ENCODE measurements at regions not wholly inside any gene's neighbourhood (a gene's known extent, or its start where the extent isn't known, plus 50 kb on each side); places are given as distances from the start of the nearest gene placed in this dataset.

GRCh38 chr6:109242029-109242428 lies 140.2 kb downstream of the CD164 start:
- H3K4me3 ChIP-seq (replicated peaks; ENCODE audit: insufficient read depth, low read length): no peak overlapping the region
- peak overlapping the region; percentile 34; the same call in 1 of the 2 replicates for H3K27ac ChIP-seq (replicated peaks)
- TF ChIP-seq POLR2AphosphoS5 (IDR thresholded peaks at IDR 0.05; ENCODE audit: low read depth): no peak
- no peak for TF ChIP-seq GABPA (IDR thresholded peaks at IDR 0.05; ENCODE audit: low read depth)
- no peak for TF ChIP-seq SPI1 (IDR thresholded peaks at IDR 0.05; ENCODE audit: borderline replicate concordance, low read depth)
- TF ChIP-seq REST (IDR thresholded peaks at IDR 0.05; ENCODE audit: insufficient replicate concordance, low read depth): no peak
- TF ChIP-seq, protein P1, sequence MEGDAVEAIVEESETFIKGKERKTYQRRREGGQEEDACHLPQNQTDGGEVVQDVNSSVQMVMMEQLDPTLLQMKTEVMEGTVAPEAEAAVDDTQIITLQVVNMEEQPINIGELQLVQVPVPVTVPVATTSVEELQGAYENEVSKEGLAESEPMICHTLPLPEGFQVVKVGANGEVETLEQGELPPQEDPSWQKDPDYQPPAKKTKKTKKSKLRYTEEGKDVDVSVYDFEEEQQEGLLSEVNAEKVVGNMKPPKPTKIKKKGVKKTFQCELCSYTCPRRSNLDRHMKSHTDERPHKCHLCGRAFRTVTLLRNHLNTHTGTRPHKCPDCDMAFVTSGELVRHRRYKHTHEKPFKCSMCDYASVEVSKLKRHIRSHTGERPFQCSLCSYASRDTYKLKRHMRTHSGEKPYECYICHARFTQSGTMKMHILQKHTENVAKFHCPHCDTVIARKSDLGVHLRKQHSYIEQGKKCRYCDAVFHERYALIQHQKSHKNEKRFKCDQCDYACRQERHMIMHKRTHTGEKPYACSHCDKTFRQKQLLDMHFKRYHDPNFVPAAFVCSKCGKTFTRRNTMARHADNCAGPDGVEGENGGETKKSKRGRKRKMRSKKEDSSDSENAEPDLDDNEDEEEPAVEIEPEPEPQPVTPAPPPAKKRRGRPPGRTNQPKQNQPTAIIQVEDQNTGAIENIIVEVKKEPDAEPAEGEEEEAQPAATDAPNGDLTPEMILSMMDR (IDR thresholded peaks at IDR 0.05; ENCODE audit: insufficient read depth, low read length): no peak

GRCh38 chr6:109241199-109241598 lies 141.1 kb downstream of the CD164 start:
- no peak overlapping the region for H3K4me3 ChIP-seq (replicated peaks; ENCODE audit: insufficient read depth, low read length)
- H3K27ac ChIP-seq (replicated peaks): peak overlapping the region; percentile 34
- TF ChIP-seq, protein P1 (IDR thresholded peaks at IDR 0.05; ENCODE audit: insufficient read depth, low read length): no peak
- peak; percentile 40; the same call in 1 of the 2 replicates for TF ChIP-seq SPI1 (IDR thresholded peaks at IDR 0.05; ENCODE audit: borderline replicate concordance, low read depth)
- DNase-seq (ENCODE audit: low read depth in 1 of 2, low spot score in 1 of 2): peak; percentile 44 to 92
- no peaks in the 10 kb centered on the region for H3K27me3 ChIP-seq (ENCODE audit: insufficient read depth, poor library complexity, severe bottlenecking)

More at GRCh38 chr6:109242029-109242428, 140.2 kb downstream of the CD164 start:
- H3K27me3 ChIP-seq (ENCODE audit: insufficient read depth, poor library complexity, severe bottlenecking): no peaks in the 10 kb centered on the region
- DNase-seq (ENCODE audit: low read depth in 1 of 2, low spot score in 1 of 2): no peak

GRCh38 chr6:109240370-109241084 lies 141.7 kb downstream of the CD164 start:
- peak overlapping the region; percentile 34 for H3K27ac ChIP-seq (replicated peaks)
- H3K4me3 ChIP-seq (replicated peaks; ENCODE audit: insufficient read depth, low read length): no peak overlapping the region
- peak in 1 of 2 experiments; percentile 26 for DNase-seq (ENCODE audit: low read depth in 1 of 2, low spot score in 1 of 2)
- no peak for TF ChIP-seq GABPA (IDR thresholded peaks at IDR 0.05; ENCODE audit: low read depth)
- no peaks in the 10 kb centered on the region for H3K27me3 ChIP-seq (ENCODE audit: insufficient read depth, poor library complexity, severe bottlenecking)

DNA sequence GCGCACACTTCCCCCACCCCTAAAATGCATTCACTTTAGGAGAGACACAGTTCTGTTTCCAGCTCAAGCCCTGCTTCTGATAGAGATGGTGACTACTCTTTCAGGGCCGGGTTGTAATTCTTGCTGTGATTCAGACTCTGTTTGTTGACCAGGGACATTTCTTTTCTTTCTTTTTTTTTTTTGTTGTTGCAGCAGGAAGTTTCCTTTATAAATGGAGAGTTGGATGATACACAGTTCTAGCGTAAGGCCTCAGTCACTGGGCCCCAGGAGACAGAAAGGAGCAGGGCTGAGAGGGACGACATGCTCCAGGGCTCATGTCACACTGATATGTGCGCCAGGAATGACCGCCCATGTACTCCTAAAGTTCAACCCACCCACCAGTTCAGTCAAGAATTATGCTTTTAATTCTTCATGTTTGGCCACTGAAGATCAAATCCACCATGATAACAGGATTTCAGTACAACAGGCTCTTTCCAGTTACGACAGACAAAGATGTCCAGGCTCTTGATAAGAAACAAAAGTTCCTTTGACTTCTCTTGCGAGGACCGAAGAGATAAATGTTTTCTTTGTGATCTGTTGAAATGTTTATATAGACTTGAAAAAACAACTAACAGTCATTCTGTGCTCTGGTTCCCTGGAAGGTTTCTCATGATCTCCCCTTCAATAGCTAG lies 142.5 kb downstream of the CD164 start:
- no peak for DNase-seq (ENCODE audit: low read depth in 1 of 2, low spot score in 1 of 2)
- peak overlapping the region; percentile 34 for H3K27ac ChIP-seq (replicated peaks)
- no peaks in the 10 kb centered on the region for H3K27me3 ChIP-seq (ENCODE audit: insufficient read depth, poor library complexity, severe bottlenecking)
- no peak for TF ChIP-seq POLR2AphosphoS5 (IDR thresholded peaks at IDR 0.05; ENCODE audit: low read depth)
- TF ChIP-seq GABPA (IDR thresholded peaks at IDR 0.05; ENCODE audit: low read depth): no peak
- no peak for TF ChIP-seq SPI1 (IDR thresholded peaks at IDR 0.05; ENCODE audit: borderline replicate concordance, low read depth)
- TF ChIP-seq, protein P1 (IDR thresholded peaks at IDR 0.05; ENCODE audit: insufficient read depth, low read length): no peak
- TF ChIP-seq REST (IDR thresholded peaks at IDR 0.05; ENCODE audit: insufficient replicate concordance, low read depth): no peak
- no peak overlapping the region for H3K4me3 ChIP-seq (replicated peaks; ENCODE audit: insufficient read depth, low read length)

All from HL-60 (cell line).